D341Med (cell line): ENCODE measurements at regions not wholly inside any gene's neighbourhood (a gene's known extent, or its start where the extent isn't known, plus 50 kb on each side); places are given as distances from the start of the nearest gene placed in this dataset.
A peak's percentile ranks its signal among the peaks of the same experiment; 100 is the strongest.

Source experiments
- DNase-seq: peaks from one replicate; pipeline ENCODE4 v3.0.0; 2012; ENCODE audit warnings: low spot score

GRCh38 chr2:6744038-6744437 is 121.7 kb downstream of the CMPK2 start:
- no peak for DNase-seq

GRCh38 chr2:6747433-6747832 is 118.3 kb downstream of the CMPK2 start:
- DNase-seq: no peak

- no peak for DNase-seq
Observed at GRCh38 chr2:6748406-6749067, 117.2 kb downstream of the CMPK2 start.

GRCh38 chr2:6749962-6750361 is 115.7 kb downstream of the CMPK2 start:
- no peak for DNase-seq

GRCh38 chr2:6750411-6751158 is 115.1 kb downstream of the CMPK2 start:
- no peak for DNase-seq

- DNase-seq: no peak
Observed at GRCh38 chr2:6754419-6754818, 111.3 kb downstream of the CMPK2 start.

GRCh38 chr2:6755456-6755855 is 110.3 kb downstream of the CMPK2 start:
- DNase-seq: no peak

GRCh38 chr2:6757215-6757614 is 108.5 kb downstream of the CMPK2 start:
- no peak for DNase-seq

- no peak for DNase-seq
Observed at GRCh38 chr2:6759689-6760088, 106.0 kb downstream of the CMPK2 start.

- DNase-seq: no peak
Observed at GRCh38 chr2:6760132-6760531, 105.6 kb downstream of the CMPK2 start.

- DNase-seq: no peak
Observed at GRCh38 chr2:6764968-6765723, 100.6 kb downstream of the CMPK2 start.

- DNase-seq: no peak
Observed at GRCh38 chr2:6769346-6769745, 96.4 kb downstream of the CMPK2 start.

GRCh38 chr2:6770006-6770405 is 95.7 kb downstream of the CMPK2 start:
- DNase-seq: no peak

GRCh38 chr2:6771634-6772611 is 93.8 kb downstream of the CMPK2 start:
- no peak for DNase-seq

- DNase-seq: peak; percentile 86
Observed at GRCh38 chr2:6773007-6773693, 92.6 kb downstream of the CMPK2 start.

GRCh38 chr2:6773694-6774044 is 92.0 kb downstream of the CMPK2 start:
- no peak for DNase-seq

- no peak for DNase-seq
Observed at GRCh38 chr2:6776125-6776524, 89.6 kb downstream of the CMPK2 start.

- DNase-seq: no peak
Observed at GRCh38 chr2:6777626-6778025, 88.1 kb downstream of the CMPK2 start.

- DNase-seq: no peak
Observed at GRCh38 chr2:6780765-6781274, 84.9 kb downstream of the CMPK2 start.

- no peak for DNase-seq
Observed at GRCh38 chr2:6782517-6783237, 83.0 kb downstream of the CMPK2 start.

GRCh38 chr2:6783238-6783614 is 82.5 kb downstream of the CMPK2 start:
- no peak for DNase-seq
